ENCODE measurements at regions not wholly inside any gene's neighbourhood (a gene's known extent, or its start where the extent isn't known, plus 50 kb on each side); places are given as distances from the start of the nearest gene placed in this dataset.

DNA sequence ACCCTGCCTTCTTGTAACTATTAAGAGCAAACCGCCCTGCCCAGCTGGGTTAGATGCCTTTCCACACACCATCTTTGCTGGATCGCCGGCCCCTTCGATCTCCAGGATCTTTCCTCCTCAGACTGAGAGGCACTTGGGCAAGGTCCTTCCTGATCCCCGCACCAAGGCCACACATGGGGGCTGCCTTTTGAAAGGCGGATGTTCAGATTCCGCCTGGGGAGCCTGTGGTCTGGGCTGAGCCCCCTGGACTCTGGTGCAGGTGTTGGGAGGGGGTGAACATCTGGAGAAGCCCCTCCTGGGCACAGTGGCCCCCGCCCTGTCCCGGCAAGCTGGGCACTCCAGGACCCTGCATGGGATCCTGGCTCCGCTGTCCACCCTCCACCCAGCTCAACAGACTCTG lies 135.4 kb upstream of the HDAC4 start:
- no peak for DNase-seq (ENCODE audit: low read depth, low spot score)

DNA sequence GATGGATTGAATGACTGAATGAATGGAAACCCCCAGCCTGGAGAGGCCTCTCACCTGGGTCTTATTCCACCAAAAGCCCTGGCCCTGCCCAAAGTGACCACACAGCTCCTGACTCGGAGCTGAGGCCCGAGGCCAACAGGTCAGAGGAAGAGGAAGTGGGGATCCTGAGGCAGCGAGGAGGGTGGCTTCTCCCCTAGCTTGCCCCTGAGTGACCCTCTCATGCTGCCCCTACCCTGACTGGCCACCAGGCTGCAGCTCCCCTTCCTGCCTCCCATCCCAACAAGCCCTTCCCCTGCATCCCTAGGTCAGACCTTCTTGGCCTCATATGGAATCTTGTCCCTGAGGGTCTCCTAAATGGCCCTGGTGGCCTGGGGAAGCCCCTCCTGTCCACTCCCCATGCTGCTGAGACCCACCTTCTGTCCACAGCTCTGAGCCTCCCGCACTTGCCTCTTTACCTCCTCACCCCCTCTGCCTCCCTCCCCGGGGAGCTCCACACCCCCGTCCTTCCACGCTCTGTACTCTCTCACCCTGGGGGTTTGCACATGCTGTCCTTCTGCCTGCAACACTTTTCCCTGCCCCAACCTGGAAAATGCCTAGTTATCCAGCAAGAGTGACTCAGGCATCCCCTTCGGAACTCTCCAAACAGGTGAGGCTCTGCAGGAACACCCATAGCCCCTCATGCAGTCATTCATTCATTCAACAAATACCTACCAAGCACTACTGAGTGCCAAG lies 134.8 kb upstream of the HDAC4 start:
- DNase-seq (ENCODE audit: low read depth, low spot score), result no peak

DNA sequence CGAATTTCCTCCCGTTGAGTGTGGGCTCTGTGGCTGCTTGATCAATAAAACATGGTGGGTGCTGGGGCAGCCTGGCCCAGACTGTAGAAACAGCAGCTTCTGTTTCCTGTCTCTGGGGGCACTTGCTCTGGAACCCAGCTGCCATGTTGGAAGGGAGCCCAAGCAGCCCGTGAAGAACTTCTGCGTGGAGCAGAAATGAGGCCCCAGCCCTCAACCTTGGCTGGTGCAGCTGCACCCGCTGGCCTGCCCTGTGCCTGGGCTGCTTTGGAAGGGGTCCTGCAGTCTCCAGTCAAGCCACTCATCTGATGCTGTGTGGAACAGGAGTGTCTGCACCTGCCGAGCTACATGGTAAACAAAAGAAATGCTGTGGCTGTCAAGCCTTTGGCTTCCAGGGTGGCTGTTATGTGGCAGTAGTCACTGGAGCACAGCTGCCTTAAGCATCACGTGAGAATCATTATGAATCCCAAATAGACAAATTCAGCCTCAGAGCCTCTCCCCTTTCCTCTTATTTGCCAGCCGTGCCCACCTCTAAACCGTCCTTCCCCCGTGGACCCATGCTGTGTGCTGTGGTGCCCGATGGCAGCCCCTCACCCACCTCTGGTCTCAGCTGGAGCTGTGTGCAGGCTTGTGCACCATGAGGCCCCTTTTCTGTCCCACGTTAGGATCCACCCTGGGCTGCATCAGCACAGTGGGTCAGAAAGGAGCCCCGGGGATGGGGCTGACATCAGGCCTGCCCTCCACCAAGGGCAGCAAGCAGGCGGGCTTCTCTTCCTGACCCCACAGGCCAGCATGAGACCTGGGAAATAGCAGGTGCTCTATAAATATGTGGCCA lies 134.0 kb upstream of the HDAC4 start:
- DNase-seq (ENCODE audit: low read depth, low spot score), result no peak

DNA sequence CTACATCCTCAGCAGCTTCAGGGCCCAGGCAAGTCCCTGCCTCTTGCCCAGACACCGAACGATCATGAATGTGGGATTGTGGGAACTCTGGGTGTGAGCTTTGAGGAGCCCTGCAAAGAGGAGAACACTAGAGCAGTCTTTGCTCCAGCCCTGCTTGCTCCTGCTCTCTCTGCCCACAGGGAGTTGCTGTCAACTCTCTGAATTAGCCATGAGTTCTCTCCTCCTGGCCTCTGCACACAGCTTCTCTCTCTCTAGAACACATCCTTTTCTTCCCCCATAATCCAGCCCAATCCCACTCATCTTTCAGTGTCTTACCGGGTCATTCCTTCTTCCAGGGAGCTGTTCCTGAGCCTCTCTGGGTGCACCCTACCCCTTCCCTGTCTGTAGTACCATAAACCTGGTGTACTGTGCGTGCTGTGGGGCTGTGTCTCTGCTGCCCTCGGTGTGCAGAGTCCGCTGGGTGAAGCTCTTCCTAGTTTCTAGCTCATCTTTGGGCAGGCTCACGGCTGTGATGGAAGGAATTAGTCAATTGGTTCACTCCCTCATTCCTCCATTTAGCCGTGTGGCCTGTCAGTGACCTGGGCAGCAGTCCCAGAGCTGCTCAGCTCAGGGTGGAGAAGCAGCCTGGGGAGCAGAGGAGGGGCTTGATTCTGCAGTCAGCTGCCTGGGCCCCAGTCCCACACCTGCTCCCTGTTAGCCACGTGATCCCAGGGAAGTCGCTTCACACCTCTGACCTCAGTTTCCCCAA lies 132.9 kb upstream of the HDAC4 start:
- no peak for DNase-seq (ENCODE audit: low read depth, low spot score)

DNA sequence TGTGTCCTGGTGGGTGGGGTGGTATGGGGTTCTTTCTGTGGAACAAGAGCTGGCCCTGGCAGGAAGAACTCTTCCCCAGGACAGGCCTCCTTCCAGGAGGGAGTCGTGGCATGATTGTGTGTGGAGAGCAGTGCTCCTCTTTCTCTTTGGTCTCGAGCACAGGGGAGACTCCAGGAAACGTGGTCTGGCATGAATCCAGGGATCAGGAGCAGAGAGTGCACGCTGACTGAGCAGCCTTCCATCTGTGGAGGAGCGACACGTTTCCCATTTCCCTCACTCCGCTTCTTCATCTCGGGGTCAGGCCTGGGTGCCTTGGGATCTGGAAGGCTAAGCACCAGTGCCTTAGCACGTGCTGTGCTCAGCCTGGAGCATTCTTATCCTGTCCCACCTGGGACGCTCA lies 132.0 kb upstream of the HDAC4 start:
- DNase-seq (ENCODE audit: low read depth, low spot score), result no peak

DNA sequence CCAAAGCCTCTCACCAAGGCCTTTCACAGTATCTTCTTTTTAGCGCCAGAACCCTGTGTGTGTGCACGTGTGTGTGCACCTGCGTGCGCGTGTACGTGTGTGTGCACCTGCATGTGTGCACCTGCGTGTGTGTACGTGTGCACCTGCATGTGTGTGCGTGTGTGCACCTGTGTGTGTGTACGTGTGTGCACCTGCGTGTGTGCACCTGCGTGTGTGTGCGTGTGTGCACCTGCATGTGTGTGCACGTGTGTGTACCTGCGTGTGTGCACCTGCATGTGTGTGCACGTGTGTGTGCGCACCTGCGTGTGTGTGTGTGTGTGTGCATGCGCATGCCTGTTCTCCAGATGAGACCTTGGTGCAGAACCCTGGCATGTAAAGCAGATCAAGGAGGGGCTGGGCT lies 131.4 kb upstream of the HDAC4 start:
- no peak for DNase-seq (ENCODE audit: low read depth, low spot score)

DNA sequence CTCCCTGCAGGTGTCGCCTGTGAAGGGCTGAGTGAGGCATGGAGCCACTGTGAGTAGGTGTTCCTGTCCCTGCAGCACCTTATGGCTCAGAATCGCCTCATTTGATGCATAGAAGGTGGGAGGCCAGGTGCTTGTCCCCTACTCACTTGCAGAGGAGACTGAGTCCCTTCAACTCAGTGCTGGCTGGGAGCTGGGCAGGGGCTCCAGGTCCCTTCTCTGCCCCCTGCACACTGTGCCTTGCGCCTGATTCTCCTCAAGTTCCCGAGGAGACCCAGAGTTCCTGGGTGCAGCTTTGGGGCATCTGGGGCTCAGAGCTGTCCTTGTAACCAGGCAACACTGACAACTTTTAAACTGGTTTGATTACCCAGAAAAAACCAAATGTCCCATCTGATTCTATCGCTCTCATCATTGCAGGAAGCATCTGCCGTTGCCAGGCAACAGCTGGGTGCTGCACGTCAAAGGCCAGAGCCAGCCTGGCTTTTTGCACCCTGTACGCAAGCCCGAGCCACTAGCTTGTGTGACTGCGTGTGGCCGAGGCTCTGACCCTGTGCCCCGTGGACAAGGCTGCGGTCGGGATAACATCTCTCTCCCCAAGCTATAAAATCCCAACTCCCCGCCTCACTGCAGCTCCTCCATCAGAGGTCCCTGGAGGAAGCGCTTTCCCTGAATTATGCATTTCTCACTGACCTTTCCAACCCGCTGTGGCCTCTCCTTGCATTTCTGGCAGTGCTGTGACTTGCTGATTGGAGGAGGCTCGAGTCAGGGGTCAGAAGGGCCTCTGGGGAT lies 130.8 kb upstream of the HDAC4 start:
- DNase-seq (ENCODE audit: low read depth, low spot score), result no peak

DNA sequence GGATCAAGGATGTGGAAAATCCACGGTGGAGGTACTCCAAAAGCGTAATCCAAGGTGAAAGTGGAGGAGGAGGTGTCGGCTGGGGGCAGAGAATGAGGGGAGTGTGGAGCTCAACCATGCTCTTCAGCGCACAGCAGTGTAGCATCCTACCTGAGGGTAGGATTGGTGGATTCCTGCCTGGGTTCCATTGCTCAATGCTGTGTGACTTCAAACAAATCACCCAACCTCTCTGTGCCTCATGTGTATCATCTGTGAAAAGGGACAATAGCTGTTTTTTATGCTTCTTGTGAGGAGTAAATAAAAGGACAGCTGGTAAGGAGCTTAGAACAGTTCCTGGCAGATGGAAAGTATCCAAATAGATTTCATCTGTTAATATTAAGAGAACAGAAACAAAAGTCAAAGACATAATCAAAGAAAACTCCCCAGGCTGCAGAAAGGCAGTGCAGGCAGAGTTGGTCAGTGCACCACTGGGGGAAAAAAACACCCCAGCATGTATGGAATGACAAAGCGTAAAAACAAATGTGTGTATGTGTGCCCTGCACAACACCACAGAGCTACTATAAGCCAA lies 130.0 kb upstream of the HDAC4 start:
- DNase-seq (ENCODE audit: low read depth, low spot score), result no peak

DNA sequence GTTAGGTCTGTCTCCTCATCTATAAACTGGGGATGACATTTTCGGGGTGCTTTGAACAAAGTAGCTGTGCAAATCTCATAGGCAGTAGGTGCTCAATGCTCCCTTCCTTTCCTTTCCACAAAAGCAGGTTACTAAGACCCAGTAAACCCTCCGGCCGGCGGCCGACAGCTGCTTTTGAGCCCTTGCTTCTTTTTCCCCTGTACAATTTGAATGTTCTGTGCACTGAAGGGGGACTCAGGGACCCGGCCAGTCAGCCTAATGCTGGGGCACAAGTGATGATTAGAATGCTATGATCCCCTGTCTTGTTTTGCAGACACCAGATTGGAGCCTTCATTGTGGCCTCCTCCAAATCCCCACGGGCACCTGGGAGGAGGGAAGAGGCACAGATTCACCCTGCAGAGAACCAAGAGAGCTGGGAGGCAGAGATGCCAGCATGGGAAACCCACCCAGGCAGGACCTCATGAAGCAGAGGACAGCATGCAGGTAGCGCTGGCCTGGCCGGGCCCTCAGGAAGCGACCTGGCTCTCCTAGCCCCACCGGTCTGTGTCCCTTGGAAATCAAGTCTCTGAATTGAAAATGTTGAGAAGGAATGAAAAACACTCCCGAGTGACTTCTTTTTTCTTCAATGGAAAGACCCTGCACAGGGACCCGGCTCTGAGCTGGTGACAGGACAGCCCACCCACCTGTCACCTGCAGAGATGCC lies 128.6 kb upstream of the HDAC4 start:
- no peak for DNase-seq (ENCODE audit: low read depth, low spot score)

DNA sequence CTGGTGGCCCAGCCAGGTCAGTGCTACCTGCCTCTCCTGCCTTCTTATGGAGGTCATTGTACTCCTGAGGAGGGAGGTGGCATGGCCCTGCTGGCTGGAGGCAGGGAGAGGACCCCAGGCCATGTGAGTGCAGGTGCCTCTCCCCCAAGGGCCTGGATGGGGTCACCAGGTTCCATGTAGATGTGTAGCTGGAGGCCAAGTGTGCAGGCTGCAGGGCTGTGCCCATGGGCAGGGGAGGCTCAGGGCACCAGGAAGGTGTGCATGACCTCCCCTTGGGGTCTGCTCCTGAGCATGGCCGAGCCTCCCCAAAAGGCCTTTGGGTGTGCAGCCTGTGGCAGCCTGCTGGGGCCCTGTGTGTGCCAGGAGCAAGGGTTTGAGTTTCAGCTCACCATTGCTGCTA lies 128.1 kb upstream of the HDAC4 start:
- no peak for DNase-seq (ENCODE audit: low read depth, low spot score)

DNA sequence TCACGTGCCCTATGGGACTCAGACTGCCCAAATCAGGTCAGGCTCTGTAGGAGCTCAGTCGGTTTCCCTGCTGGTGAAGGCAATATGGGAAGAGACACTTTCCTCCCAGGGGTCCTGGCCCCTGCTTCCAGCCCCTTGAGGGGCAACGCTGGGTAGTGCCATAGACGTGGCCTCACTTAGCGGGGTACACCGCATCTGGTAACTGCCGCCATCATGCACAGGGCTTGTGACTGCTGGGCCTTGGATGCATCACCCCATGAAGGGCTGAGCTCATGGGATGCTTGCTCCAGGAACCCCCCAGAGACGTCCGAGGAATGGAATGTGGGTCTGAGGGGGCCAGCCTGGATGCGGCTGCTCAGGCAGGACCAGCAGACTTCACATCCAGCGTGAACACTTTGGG lies 127.3 kb upstream of the HDAC4 start:
- no peak for DNase-seq (ENCODE audit: low read depth, low spot score)

DNA sequence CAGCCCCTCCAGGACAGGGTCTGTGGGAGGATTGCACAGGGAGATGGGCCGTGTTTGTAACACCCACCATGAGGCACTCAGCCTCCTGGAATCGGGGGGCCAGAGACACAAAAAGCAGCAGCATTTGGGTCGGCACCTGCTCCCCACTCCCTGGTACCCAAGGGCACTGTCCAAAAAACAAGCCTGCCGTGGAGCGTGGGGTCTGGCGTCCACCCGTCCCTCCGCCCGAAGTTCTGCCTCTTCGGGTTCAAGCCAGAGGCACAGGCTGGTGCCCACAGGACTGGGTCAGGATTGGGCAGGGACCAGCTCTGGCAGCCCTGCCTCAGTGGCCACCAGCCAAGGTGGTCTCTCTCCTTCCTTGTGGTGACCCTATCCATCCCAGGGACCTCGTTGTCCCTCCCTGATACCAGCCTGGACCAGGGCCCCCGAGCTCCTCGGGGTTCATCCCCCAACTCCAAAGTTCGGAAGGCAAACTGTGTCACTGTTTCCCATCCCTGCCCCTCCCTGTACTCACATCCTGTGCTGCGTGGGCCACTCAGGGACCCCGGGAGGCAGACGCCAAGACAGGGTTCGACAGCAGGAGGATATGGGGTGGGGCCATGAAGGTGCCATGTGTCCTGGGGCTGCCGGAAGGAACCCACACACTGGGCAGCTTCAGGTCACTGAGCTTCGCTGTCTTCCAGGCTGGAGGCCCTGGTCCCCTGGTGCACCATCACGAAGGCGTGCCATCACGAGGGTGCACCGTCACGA lies 126.0 kb upstream of the HDAC4 start:
- DNase-seq (ENCODE audit: low read depth, low spot score), result no peak

DNA sequence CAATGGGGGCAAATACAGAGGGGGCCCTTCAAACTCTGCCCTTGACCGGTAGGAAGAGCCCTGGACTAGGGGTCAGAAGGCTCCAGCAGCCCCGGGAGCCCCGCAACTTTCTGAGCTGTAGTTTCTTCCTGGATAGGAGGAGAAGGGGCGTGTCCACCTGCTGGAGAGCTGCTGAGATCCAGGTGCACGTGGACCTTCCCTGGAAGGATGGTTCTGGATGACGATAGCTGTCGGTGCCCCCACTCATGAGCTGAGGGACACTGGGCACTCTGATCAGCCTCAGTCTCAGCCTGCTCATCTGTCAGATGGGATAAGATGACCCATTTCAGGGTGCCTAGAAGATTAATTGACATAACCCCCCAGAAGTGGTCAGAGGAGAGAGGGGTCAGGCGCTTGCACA lies 125.2 kb upstream of the HDAC4 start:
- no peak for DNase-seq (ENCODE audit: low read depth, low spot score)

DNA sequence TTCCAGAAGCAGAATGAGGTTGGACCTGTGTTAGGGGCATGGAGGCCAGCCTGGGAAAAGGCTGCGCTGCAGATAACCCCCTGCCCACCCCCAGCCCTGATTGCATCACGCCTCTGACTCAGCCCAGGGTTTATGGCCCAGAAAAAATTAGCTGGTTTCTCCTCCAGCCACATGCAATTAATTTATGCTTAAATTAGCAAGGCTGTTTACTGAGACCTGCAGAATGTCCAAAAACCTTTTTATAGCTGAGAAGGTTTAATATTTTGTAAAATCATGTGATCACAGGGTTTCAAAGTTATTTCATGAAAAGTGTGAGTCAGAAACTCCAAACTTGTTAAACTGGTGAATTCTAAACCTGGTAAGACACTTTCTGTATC lies 123.1 kb upstream of the HDAC4 start:
- no peak for DNase-seq (ENCODE audit: low read depth, low spot score)

DNA sequence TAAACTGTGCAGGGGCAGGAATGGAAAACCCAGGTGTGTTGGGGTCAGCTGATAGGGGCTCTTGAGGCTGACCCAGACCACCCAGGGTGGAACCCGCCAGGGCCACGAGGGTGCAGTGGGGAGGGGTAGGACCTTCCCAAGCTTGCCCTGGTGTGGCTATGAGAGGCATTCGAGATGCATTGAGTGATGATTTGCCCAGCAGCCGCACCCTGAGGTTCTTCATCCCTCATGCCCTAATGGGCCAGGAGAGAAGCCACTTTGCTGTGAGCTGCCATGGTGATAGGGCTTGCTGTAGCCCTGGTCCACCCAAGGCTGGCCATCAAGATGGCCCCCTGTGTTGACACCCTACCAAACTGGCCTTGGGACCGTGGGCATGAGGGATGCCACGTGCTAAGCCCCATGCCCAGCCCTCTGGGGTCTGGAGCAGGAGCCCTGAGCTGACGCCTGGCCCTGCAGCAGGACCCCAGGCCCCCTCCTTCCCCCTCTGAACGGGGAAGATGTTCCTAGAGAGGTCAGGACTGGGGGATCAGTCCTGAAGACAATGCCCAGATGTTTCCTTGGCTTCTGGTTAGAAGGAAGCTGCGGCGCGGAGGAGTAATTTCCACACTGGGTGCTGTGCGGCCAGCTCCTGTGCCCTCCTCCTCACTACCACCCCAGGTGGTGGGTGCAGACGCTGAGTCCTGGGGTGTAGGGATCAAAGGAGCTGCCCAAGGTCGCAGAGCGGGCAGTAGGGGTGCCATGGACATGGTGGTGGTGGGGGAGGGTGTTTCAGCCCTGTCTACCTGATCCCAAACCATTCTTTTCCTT lies 122.5 kb upstream of the HDAC4 start:
- no peak for DNase-seq (ENCODE audit: low read depth, low spot score)

DNA sequence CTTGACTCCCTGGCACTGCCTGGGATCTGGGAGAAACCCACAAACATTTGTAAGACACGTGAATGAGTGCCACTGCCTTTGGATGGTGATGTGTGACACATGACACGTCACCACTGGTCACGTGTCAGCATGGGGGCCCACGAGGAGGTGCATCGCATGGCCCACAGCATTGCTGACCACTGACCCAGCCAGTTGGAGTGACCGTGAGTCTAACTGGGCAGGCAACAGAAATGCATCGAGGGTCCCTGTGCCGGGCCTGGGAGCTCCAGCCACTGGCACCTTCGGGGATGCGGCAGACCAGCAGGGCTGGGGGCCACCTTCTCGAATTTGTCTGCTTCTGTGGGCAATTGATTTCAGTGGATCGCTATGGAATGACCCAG lies 121.9 kb upstream of the HDAC4 start:
- DNase-seq (ENCODE audit: low read depth, low spot score), result no peak

DNA sequence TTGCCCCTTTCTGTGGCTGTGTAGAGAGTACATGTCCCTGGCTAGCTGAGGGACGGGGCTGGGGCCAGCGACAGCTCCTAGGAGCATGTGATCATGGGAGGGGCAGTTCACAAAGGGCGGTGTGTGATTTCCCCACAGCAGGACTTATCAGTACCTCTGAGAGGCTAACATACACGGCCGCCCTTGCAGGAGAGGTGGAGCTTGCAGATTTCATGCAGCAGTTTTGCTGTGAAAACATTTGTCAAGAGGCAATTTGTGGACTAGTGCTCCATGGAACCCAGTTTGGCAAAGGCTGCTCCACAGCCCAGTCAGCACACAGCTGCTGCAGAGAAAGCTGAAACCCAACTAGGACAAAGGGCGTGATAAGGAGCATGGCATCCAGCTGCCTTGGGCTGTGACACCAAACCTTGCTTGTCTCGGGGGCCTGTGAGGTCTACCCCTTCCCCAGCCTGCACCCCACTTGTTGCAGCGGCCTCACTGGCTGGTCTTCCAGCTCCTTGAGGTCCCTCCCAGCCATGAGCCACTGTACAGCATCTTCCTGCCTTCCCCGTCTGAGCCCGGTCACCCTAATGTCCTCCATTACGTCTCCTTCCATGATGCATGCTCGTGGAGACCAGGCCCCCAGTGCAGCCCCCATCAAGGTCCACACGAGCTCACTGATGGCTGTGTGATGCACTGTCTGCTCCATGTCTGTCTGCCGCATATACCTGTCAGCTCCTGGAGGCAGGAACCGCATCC lies 121.4 kb upstream of the HDAC4 start:
- no peak for DNase-seq (ENCODE audit: low read depth, low spot score)

DNA sequence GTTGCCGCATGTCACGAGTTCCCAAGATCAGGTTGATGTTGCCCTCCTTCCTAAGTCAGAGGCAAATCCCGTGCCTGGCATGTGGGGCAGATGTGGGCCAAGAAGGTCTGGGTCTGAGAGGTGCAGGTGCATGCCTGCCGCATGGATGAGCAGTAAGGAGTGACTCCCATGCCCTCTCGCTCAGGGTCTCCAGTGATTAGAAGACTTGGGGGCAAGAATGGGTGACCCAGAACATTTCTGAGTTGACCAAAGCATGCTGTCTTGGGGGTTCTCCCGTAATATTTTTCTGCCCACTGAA lies 120.6 kb upstream of the HDAC4 start:
- no peak for DNase-seq (ENCODE audit: low read depth, low spot score)
